H1 (cell line): ENCODE measurements at regions not wholly inside any gene's neighbourhood (a gene's known extent, or its start where the extent isn't known, plus 50 kb on each side); places are given as distances from the start of the nearest gene placed in this dataset.

ENCODE experiments used
- CTCF ChIA-PET: fragments of 300-600 bp; sonication (Branson Sonifier 250); formaldehyde crosslinking; loops from one replicate; lab custom pipeline; 2021; ENCODE audit not compliant: partially characterized antibody; lab: Charles Lee
- POLR2A ChIA-PET: fragments of 300-600 bp; sonication (Branson Sonifier 250); formaldehyde crosslinking; loops from one replicate; lab custom pipeline; 2021; ENCODE audit warnings: inconsistent platforms; ENCODE audit not compliant: partially characterized antibody; lab: Charles Lee
- DNase-seq, 2 experiments: peaks; one replicate each; pipeline versions ENCODE4 v3.0.0 to v3.0.0-alpha.2; 2010 to 2022; ENCODE audit warnings: low spot score in 2 of 2, low read depth in 1 of 2, mixed read lengths in 1 of 2
- FAIRE-seq: peaks from 2 replicates; lab custom pipeline; 2011; peaks lifted over from hg19 to GRCh38; lab: Jason Lieb, UNC
- H2AFZ ChIP-seq: 2 replicates; pipeline ENCODE4 v1.8.1; 2012; ENCODE audit warnings: low read length, inconsistent platforms
- H2AK5ac ChIP-seq: 2 replicates; pipeline ENCODE4 v1.6.1; 2013; ENCODE audit warnings: low read depth, low read length
- H2BK120ac ChIP-seq: replicated peaks from 2 replicates; pipeline ENCODE3; 2013; ENCODE audit warnings: low read depth, low read length, inconsistent platforms
- H2BK12ac ChIP-seq: 2 replicates; pipeline ENCODE4 v1.6.1; 2013; ENCODE audit warnings: low read depth, low read length
- H2BK15ac ChIP-seq: 2 replicates; pipeline ENCODE4 v1.6.1; 2013; ENCODE audit warnings: low read length
- H2BK20ac ChIP-seq: 2 replicates; pipeline ENCODE4 v1.6.1; 2013; ENCODE audit warnings: low read length
- H2BK5ac ChIP-seq: 2 replicates; pipeline ENCODE4 v1.6.1; 2013; ENCODE audit warnings: low read depth, low read length
- H3K14ac ChIP-seq: 2 replicates; pipeline ENCODE4 v1.6.1; 2013; ENCODE audit warnings: inconsistent platforms; ENCODE audit not compliant: insufficient read length
- H3K18ac ChIP-seq: 2 replicates; pipeline ENCODE4 v1.6.1; 2013; ENCODE audit warnings: low read length; ENCODE audit errors: extremely low read depth
- H3K23ac ChIP-seq: 2 replicates; pipeline ENCODE4 v1.6.1; 2013; ENCODE audit warnings: inconsistent platforms; ENCODE audit not compliant: insufficient read length
- H3K23me2 ChIP-seq: 2 replicates; pipeline ENCODE4 v1.6.1; 2013; ENCODE audit warnings: low read depth, low read length
- H3K27ac ChIP-seq: 2 replicates; pipeline ENCODE4 v1.6.1; 2011; ENCODE audit warnings: low read depth, low read length, inconsistent platforms
- H3K27me3 ChIP-seq, 4 experiments: replicated peaks in 1 of 4; 1 replicate in 1 of 4; 2 replicates in 3 of 4; pipeline versions ENCODE4 v1.6.1 to v1.8.1; 2011 to 2013; ENCODE audit warnings: low read length in 3 of 4, mild to moderate bottlenecking in 3 of 4, inconsistent platforms in 2 of 4, mixed read lengths in 2 of 4, moderate library complexity in 1 of 4; ENCODE audit not compliant: control insufficient read depth in 3 of 4, insufficient read depth in 3 of 4; ENCODE audit errors: extremely low read depth in 1 of 4
- H3K36me3 ChIP-seq, 4 experiments: 2 replicates each; pipeline versions ENCODE4 v1.6.1 to v1.8.1; 2011 to 2013; ENCODE audit warnings: mild to moderate bottlenecking in 4 of 4, low read length in 3 of 4, moderate library complexity in 2 of 4, control low read depth in 1 of 4, inconsistent platforms in 1 of 4; ENCODE audit not compliant: insufficient read depth in 4 of 4, control insufficient read depth in 2 of 4
- H3K4ac ChIP-seq: replicated peaks from 2 replicates; pipeline ENCODE3; 2013; ENCODE audit warnings: low read length, low read depth, mixed read lengths, inconsistent platforms; ENCODE audit not compliant: insufficient read length
- H3K4me1 ChIP-seq, 4 experiments: replicated peaks in 1 of 4; 1 replicate in 1 of 4; 2 replicates in 3 of 4; pipeline versions ENCODE4 v1.6.1 to v1.8.1; 2011 to 2013; ENCODE audit warnings: low read length in 3 of 4, inconsistent platforms in 2 of 4, mixed read lengths in 1 of 4; ENCODE audit not compliant: insufficient read depth in 4 of 4, control insufficient read depth in 3 of 4
- H3K4me2 ChIP-seq, 2 experiments: 2 replicates each; pipeline versions ENCODE4 v1.6.1 to v1.8.1; 2011 to 2013; ENCODE audit warnings: low read depth in 2 of 2, low read length in 2 of 2, control low read depth in 1 of 2, inconsistent platforms in 1 of 2, mild to moderate bottlenecking in 1 of 2; ENCODE audit not compliant: insufficient read depth in 1 of 2
- H3K4me3 ChIP-seq, 4 experiments: fragments of 200-600, 300-600 bp in 1 of 4; sonication (generic), shearing (Covaris generic), sonication (Bioruptor Twin) in 1 of 4; 2 replicates each; pipeline versions ENCODE4 v1.5.1 to v1.8.1; 2011 to 2016; ENCODE audit warnings: low read length in 4 of 4, low read depth in 3 of 4, control low read depth in 2 of 4, inconsistent platforms in 2 of 4, mild to moderate bottlenecking in 2 of 4, mixed read lengths in 1 of 4, moderate library complexity in 1 of 4; ENCODE audit not compliant: insufficient read depth in 2 of 4; ENCODE audit errors: extremely low read depth in 1 of 4
- H3K56ac ChIP-seq: replicated peaks from 2 replicates; pipeline ENCODE3; 2013; ENCODE audit warnings: low read depth, mild to moderate bottlenecking, mixed read lengths, low read length, inconsistent platforms; ENCODE audit not compliant: insufficient read length
- H3K79me1 ChIP-seq: 2 replicates; pipeline ENCODE4 v1.6.1; 2013; ENCODE audit warnings: low read depth, low read length, control low read depth
- H3K79me2 ChIP-seq, 2 experiments: 2 replicates each; pipeline versions ENCODE4 v1.6.1 to v1.8.1; 2012 to 2013; ENCODE audit warnings: low read length in 2 of 2, mild to moderate bottlenecking in 2 of 2, inconsistent platforms in 1 of 2; ENCODE audit not compliant: insufficient read depth in 2 of 2, control insufficient read depth in 1 of 2
- H3K9ac ChIP-seq, 4 experiments: replicated peaks in 1 of 4; 1 replicate in 1 of 4; 2 replicates in 3 of 4; pipeline versions ENCODE4 v1.6.1 to v1.8.1; 2011 to 2013; ENCODE audit warnings: low read depth in 3 of 4, low read length in 3 of 4, control low read depth in 2 of 4, mild to moderate bottlenecking in 2 of 4, moderate library complexity in 2 of 4, inconsistent platforms in 1 of 4; ENCODE audit errors: extremely low read depth in 1 of 4
- H3K9me3 ChIP-seq, 2 experiments: 2 replicates each; pipeline versions ENCODE4 v1.6.1 to v1.8.1; 2012 to 2013; ENCODE audit warnings: mild to moderate bottlenecking in 2 of 2, moderate library complexity in 2 of 2, control low read depth in 1 of 2, inconsistent platforms in 1 of 2, low read depth in 1 of 2, low read length in 1 of 2, mixed read lengths in 1 of 2; ENCODE audit not compliant: insufficient read depth in 2 of 2
- H4K20me1 ChIP-seq, 2 experiments: replicated peaks in 1 of 2; 2 replicates each; pipeline versions ENCODE3 to v1.8.1; 2011 to 2013; ENCODE audit warnings: inconsistent platforms in 2 of 2, low read length in 2 of 2, mild to moderate bottlenecking in 1 of 2; ENCODE audit not compliant: insufficient read depth in 2 of 2, control insufficient read depth in 1 of 2
- H4K5ac ChIP-seq: 2 replicates; pipeline ENCODE4 v1.6.1; 2013; ENCODE audit warnings: low read length, low read depth, mixed read lengths, inconsistent platforms; ENCODE audit not compliant: insufficient read length
- H4K8ac ChIP-seq: 2 replicates; pipeline ENCODE4 v1.8.0; 2013; ENCODE audit warnings: mild to moderate bottlenecking, moderate library complexity, low read length, inconsistent platforms; ENCODE audit not compliant: insufficient read depth; ENCODE audit errors: extremely low read depth
- H4K91ac ChIP-seq: replicated peaks from 2 replicates; pipeline ENCODE3; 2013; ENCODE audit warnings: low read length, mixed read lengths, inconsistent platforms; ENCODE audit not compliant: insufficient read length
- CHD1 ChIP-seq: IDR thresholded peaks from 2 replicates; pipeline ENCODE4 v1.6.1; 2012; ENCODE audit warnings: low read depth, low read length, improper control_type of control experiment
- CTBP2 ChIP-seq: IDR thresholded peaks from 2 replicates; pipeline ENCODE4 v1.7.0; 2011; ENCODE audit warnings: borderline replicate concordance, mild to moderate bottlenecking, moderate library complexity, mixed read lengths, low read length; ENCODE audit not compliant: insufficient read depth, insufficient read length
- HDAC2 ChIP-seq, 2 experiments: fragments of 300-600 bp in 1 of 2; sonication (generic) in 1 of 2; IDR thresholded peaks; 2 replicates each; pipeline ENCODE4 v1.6.1; 2011 to 2012; ENCODE audit warnings: low read depth in 2 of 2, low read length in 2 of 2, mild to moderate bottlenecking in 2 of 2, moderate library complexity in 2 of 2, borderline replicate concordance in 1 of 2, inconsistent platforms in 1 of 2
- SAP30 ChIP-seq: fragments of 300-600 bp; sonication (generic); IDR thresholded peaks from 2 replicates; pipeline ENCODE4 v1.7.1; 2012; ENCODE audit warnings: low read length, moderate library complexity, mild to moderate bottlenecking, inconsistent platforms; ENCODE audit not compliant: insufficient read depth, insufficient replicate concordance
- SIRT6 ChIP-seq: IDR thresholded peaks from one replicate; pipeline ENCODE4 v1.7.1; 2012; ENCODE audit warnings: low read length, inconsistent platforms
- WGBS, 2 experiments: shearing (Covaris generic) in 1 of 2; methylation state at CpG; one replicate each; pipeline versions ENCODE4 v1.1.6 to v1.1.7; 2013 to 2015; ENCODE audit warnings: low lambda C conversion rate in 2 of 2, mixed read lengths in 2 of 2, inconsistent platforms in 1 of 2, low coverage in 1 of 2, missing lambda C conversion rate in 1 of 2; ENCODE audit not compliant: insufficient replicate concordance in 2 of 2, insufficient coverage in 1 of 2, insufficient read length in 1 of 2; ENCODE audit errors: extremely low coverage in 1 of 2, missing lambda C conversion rate in 1 of 2; 5-methylcytosine and 5-hydroxymethylcytosine counted together
- TF ChIP-seq, protein P1 (sequence below): IDR thresholded peaks from 2 replicates; pipeline ENCODE4 v1.6.1; 2012; ENCODE audit warnings: inconsistent platforms

DNA sequence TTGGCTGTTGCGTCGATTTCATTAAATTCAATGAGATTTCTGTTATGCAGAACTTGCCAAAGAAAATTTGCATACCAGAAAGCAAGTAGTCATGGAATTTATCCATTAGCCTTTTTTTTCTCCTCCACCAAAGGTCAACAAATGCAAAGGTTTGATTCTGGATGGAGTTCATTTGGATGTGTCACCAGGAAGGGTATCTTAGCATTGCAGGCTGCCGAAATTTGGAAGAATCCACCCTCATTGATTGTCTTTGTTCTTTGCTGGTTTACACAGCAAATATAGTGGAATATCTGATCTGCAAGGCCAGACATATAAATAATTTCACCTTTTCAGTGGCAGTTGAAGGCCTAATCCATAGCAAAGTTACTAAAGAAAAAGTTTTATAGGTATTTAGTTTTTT lies 229.4 kb upstream of the SLC35B3 start (continued):
- TF ChIP-seq SIRT6: no peak

DNA sequence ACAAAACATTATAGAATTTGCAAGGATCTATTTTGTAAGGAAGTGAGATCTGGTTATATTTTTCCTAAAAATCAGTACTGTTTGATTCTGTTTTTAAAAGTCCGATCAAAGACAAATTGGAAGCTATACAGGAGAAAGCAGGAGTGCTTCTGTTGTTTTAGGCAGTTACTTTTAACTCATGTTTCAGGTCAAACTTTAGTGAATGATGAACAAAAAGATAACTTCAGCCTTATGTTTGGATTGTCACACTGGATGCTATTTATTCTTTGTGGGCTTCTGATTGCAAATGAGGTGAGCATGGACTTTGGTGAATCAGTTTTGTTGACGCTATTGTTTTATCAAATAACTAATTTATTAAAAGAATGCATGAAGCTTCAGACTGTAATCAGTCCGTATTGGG lies 228.7 kb upstream of the SLC35B3 start:
- no peak overlapping the region for H2BK120ac ChIP-seq
- no peak overlapping the region for H3K4me2 ChIP-seq
- no peaks in the 10 kb centered on the region for H3K79me2 ChIP-seq
- no peak overlapping the region for H3K14ac ChIP-seq
- FAIRE-seq (no peak), DNase-seq (no peak)
- no peak overlapping the region for H4K5ac ChIP-seq
- H2BK15ac ChIP-seq: no peak overlapping the region
- POLR2A ChIA-PET: no interaction called here
- H3K27me3 ChIP-seq: no peaks in the 10 kb centered on the region
- H3K4me1 ChIP-seq: no peaks in the 10 kb centered on the region
- no peak overlapping the region for H3K9ac ChIP-seq
- H2AK5ac ChIP-seq: no peak overlapping the region
- no peak overlapping the region for H3K4ac ChIP-seq
- no peaks in the 10 kb centered on the region for H3K36me3 ChIP-seq
- no peak overlapping the region for H3K56ac ChIP-seq
- no peak overlapping the region for H4K8ac ChIP-seq
- no peaks in the 10 kb centered on the region for H4K20me1 ChIP-seq
- no peak overlapping the region for H3K18ac ChIP-seq
- no peaks in the 10 kb centered on the region for H3K23me2 ChIP-seq
- H3K79me1 ChIP-seq: no peaks in the 10 kb centered on the region
- H2BK20ac ChIP-seq: no peak overlapping the region
- CTCF ChIA-PET: interaction anchor here (0.7 kb wide), 1 partner anchor 226 kb away, joined by 3 read pairs; no protein-coding TSS in a partner anchor
- H4K91ac ChIP-seq: no peak overlapping the region
- H2BK12ac ChIP-seq: no peak overlapping the region
- no peak overlapping the region for H2AFZ ChIP-seq
- H3K9me3 ChIP-seq: no peaks in the 10 kb centered on the region
- H2BK5ac ChIP-seq: no peak overlapping the region
- no peak overlapping the region for H3K23ac ChIP-seq
- H3K4me3 ChIP-seq: no peak overlapping the region
- TF ChIP-seq CTBP2 (no peak), CHD1 (no peak), HDAC2 (IDR thresholded peaks at IDR 0.05; ENCODE audit: borderline replicate concordance in 1 of 2, low read depth in 2 of 2, low read length in 2 of 2) (no peak), SAP30 (no peak)
- TF ChIP-seq, protein P1, sequence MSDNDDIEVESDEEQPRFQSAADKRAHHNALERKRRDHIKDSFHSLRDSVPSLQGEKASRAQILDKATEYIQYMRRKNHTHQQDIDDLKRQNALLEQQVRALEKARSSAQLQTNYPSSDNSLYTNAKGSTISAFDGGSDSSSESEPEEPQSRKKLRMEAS: no peak
- WGBS, 2 experiments: 91% methylated on average over 3 of the region's 3 CpGs; no CpG with 5 or more reads in 1 of the 2 experiments
- H3K27ac ChIP-seq: no peak overlapping the region
